ENCODE measurements at regions not wholly inside any gene's neighbourhood (a gene's known extent, or its start where the extent isn't known, plus 50 kb on each side); places are given as distances from the start of the nearest gene placed in this dataset.

GRCh38 chr4:36477861-36478260 lies 196.4 kb downstream of the DTHD1 start:
- TF ChIP-seq EP300 (IDR thresholded peaks at IDR 0.05) (no peak), POLR2A (IDR thresholded peaks at IDR 0.05) (no peak)
